MM.1S (cell line): ENCODE measurements at regions not wholly inside any gene's neighbourhood (a gene's known extent, or its start where the extent isn't known, plus 50 kb on each side); places are given as distances from the start of the nearest gene placed in this dataset.

Source experiments
- EZH2 ChIP-seq: fragments of 300-600 bp; sonication (generic); optimal IDR thresholded peaks from 2 replicates; pipeline ENCODE3; 2017; ENCODE audit warnings: low read depth, mild to moderate bottlenecking, antibody characterized with exemption, low read length, mixed read lengths
- EZH2phosphoT487 ChIP-seq: fragments of 300-600 bp; sonication (generic); IDR thresholded peaks from 2 replicates; pipeline ENCODE4 v1.6.1; 2018; ENCODE audit warnings: antibody characterized with exemption, low read length
- TF ChIP-seq, protein P1 (sequence below): fragments of 300-600 bp; sonication (generic); IDR thresholded peaks from 2 replicates; pipeline ENCODE4 v1.5.1; 2016; ENCODE audit warnings: antibody characterized with exemption, low read length, mixed read lengths

GRCh38 chr18:57287766-57288165 lies 64.6 kb upstream of the ST8SIA3 start:
- TF ChIP-seq, protein P1, sequence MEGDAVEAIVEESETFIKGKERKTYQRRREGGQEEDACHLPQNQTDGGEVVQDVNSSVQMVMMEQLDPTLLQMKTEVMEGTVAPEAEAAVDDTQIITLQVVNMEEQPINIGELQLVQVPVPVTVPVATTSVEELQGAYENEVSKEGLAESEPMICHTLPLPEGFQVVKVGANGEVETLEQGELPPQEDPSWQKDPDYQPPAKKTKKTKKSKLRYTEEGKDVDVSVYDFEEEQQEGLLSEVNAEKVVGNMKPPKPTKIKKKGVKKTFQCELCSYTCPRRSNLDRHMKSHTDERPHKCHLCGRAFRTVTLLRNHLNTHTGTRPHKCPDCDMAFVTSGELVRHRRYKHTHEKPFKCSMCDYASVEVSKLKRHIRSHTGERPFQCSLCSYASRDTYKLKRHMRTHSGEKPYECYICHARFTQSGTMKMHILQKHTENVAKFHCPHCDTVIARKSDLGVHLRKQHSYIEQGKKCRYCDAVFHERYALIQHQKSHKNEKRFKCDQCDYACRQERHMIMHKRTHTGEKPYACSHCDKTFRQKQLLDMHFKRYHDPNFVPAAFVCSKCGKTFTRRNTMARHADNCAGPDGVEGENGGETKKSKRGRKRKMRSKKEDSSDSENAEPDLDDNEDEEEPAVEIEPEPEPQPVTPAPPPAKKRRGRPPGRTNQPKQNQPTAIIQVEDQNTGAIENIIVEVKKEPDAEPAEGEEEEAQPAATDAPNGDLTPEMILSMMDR, result no peak
- TF ChIP-seq EZH2 (no peak), EZH2phosphoT487 (no peak)
